ENCODE measurements at regions not wholly inside any gene's neighbourhood (a gene's known extent, or its start where the extent isn't known, plus 50 kb on each side); places are given as distances from the start of the nearest gene placed in this dataset.

DNA sequence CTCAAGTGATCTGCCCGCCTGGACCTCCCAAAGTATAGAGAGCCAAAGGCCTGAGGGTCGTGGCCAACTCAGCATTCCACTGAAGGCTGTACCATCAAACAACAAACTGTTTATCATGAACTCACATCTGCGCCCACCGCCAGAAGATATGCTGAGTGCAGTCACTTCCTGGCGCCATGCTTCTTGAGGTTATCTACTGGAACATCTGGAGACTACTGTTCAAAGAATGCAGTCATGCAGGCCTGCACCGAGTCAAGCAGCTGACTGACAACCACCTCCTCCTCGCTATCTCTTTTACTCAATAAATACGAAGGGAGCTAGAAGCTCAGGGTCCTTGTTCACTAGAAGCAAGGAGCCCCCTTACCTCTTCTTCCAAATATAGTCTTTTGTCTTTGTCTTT is 473.9 kb upstream of the EEF2KMT start:
- DNase-seq (ENCODE audit: low read depth, low spot score): no peak
- Histone ChIP-seq H3K27me3 (ENCODE audit: insufficient read depth, insufficient read length) (no peaks in the 10 kb centered on the region), H3K36me3 (ENCODE audit: insufficient read depth, insufficient read length, low read length) (no peaks in the 10 kb centered on the region)

DNA sequence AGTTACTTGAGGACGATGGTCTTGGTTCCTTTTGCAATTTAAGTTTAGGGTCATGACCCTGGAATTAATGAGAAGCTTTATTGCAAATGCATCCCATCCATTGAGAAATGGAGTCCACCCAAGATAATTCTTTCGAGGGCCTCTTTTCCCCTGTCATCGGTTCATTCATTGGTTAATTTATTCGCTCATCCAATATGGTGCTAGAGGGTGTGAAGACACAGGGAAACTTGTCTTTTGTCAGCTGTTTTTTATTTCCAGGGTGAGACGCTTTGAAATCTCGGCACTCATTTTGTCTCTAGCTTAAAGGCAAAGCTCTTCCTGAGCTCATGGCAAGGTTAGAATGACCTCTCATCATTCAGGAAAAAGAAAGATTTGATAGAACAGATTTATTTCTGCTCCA is 464.2 kb upstream of the EEF2KMT start:
- TF ChIP-seq SUZ12 (IDR thresholded peaks at IDR 0.05; ENCODE audit: extremely low read depth, insufficient read depth, insufficient read length) (no peak), YY1 (IDR thresholded peaks at IDR 0.05; ENCODE audit: insufficient read depth, insufficient read length) (no peak), ZNF274 (IDR thresholded peaks at IDR 0.05; ENCODE audit: low read depth, low read length) (no peak)
- DNase-seq (ENCODE audit: low read depth, low spot score): no peak
- Histone ChIP-seq H3K36me3 (ENCODE audit: insufficient read depth, insufficient read length, low read length) (no peaks in the 10 kb centered on the region), H3K4me1 (ENCODE audit: insufficient read depth, insufficient read length) (no peaks in the 10 kb centered on the region), H3K27me3 (ENCODE audit: insufficient read depth, insufficient read length) (no peaks in the 10 kb centered on the region), H3K9me3 (ENCODE audit: insufficient read depth, low read length) (no peaks in the 10 kb centered on the region), H3K4me3 (ENCODE audit: insufficient read length, low read depth) (no peak overlapping the region), H3K9ac (ENCODE audit: insufficient read length, low read depth) (no peak overlapping the region)

More for the DNA sequence above, 473.9 kb upstream of the EEF2KMT start:
- Histone ChIP-seq H3K9ac (ENCODE audit: insufficient read length, low read depth) (no peak overlapping the region), H3K4me1 (ENCODE audit: insufficient read depth, insufficient read length) (no peaks in the 10 kb centered on the region), H3K4me3 (ENCODE audit: insufficient read length, low read depth) (no peak overlapping the region), H3K9me3 (ENCODE audit: insufficient read depth, low read length) (no peaks in the 10 kb centered on the region)
- TF ChIP-seq YY1 (IDR thresholded peaks at IDR 0.05; ENCODE audit: insufficient read depth, insufficient read length): no peak
- no peak for TF ChIP-seq ZNF274 (IDR thresholded peaks at IDR 0.05; ENCODE audit: low read depth, low read length)
- TF ChIP-seq SUZ12 (IDR thresholded peaks at IDR 0.05; ENCODE audit: extremely low read depth, insufficient read depth, insufficient read length): no peak

GRCh38 chr16:5560084-5560483 is 462.5 kb upstream of the EEF2KMT start:
- Histone ChIP-seq H3K27me3 (ENCODE audit: insufficient read depth, insufficient read length) (no peaks in the 10 kb centered on the region), H3K9ac (ENCODE audit: insufficient read length, low read depth) (no peak overlapping the region), H3K4me1 (ENCODE audit: insufficient read depth, insufficient read length) (no peaks in the 10 kb centered on the region), H3K36me3 (ENCODE audit: insufficient read depth, insufficient read length, low read length) (no peaks in the 10 kb centered on the region), H3K4me3 (ENCODE audit: insufficient read length, low read depth) (no peak overlapping the region), H3K9me3 (ENCODE audit: insufficient read depth, low read length) (no peaks in the 10 kb centered on the region)
- TF ChIP-seq SUZ12 (IDR thresholded peaks at IDR 0.05; ENCODE audit: extremely low read depth, insufficient read depth, insufficient read length) (no peak), YY1 (IDR thresholded peaks at IDR 0.05; ENCODE audit: insufficient read depth, insufficient read length) (no peak), ZNF274 (IDR thresholded peaks at IDR 0.05; ENCODE audit: low read depth, low read length) (no peak)
- no peak for DNase-seq (ENCODE audit: low read depth, low spot score)

- Histone ChIP-seq H3K27me3 (ENCODE audit: insufficient read depth, insufficient read length) (no peaks in the 10 kb centered on the region), H3K4me1 (ENCODE audit: insufficient read depth, insufficient read length) (no peaks in the 10 kb centered on the region), H3K9me3 (ENCODE audit: insufficient read depth, low read length) (0 out of 2 replicates have a peak, but pooled peaks cover under 1% of the 10 kb centered on the region), H3K4me3 (ENCODE audit: insufficient read length, low read depth) (no peak overlapping the region), H3K9ac (ENCODE audit: insufficient read length, low read depth) (no peak overlapping the region), H3K36me3 (ENCODE audit: insufficient read depth, insufficient read length, low read length) (no peaks in the 10 kb centered on the region)
- no peak for DNase-seq (ENCODE audit: low read depth, low spot score)
- TF ChIP-seq SUZ12 (IDR thresholded peaks at IDR 0.05; ENCODE audit: extremely low read depth, insufficient read depth, insufficient read length): no peak
Measured at GRCh38 chr16:5557966-5558365, 460.4 kb upstream of the EEF2KMT start.

- no peak for TF ChIP-seq YY1 (IDR thresholded peaks at IDR 0.05; ENCODE audit: insufficient read depth, insufficient read length)
- TF ChIP-seq ZNF274 (IDR thresholded peaks at IDR 0.05; ENCODE audit: low read depth, low read length): no peak
- no peak for TF ChIP-seq SUZ12 (IDR thresholded peaks at IDR 0.05; ENCODE audit: extremely low read depth, insufficient read depth, insufficient read length)
- Histone ChIP-seq H3K27me3 (ENCODE audit: insufficient read depth, insufficient read length) (no peaks in the 10 kb centered on the region), H3K9ac (ENCODE audit: insufficient read length, low read depth) (no peak overlapping the region), H3K4me1 (ENCODE audit: insufficient read depth, insufficient read length) (no peaks in the 10 kb centered on the region), H3K4me3 (ENCODE audit: insufficient read length, low read depth) (no peak overlapping the region), H3K36me3 (ENCODE audit: insufficient read depth, insufficient read length, low read length) (no peaks in the 10 kb centered on the region), H3K9me3 (ENCODE audit: insufficient read depth, low read length) (peaks cover 5% of the 10 kb centered on the region; the same call in 1 of the 2 replicates)
- no peak for DNase-seq (ENCODE audit: low read depth, low spot score)
Measured at GRCh38 chr16:5557448-5557847, 459.9 kb upstream of the EEF2KMT start.

DNA sequence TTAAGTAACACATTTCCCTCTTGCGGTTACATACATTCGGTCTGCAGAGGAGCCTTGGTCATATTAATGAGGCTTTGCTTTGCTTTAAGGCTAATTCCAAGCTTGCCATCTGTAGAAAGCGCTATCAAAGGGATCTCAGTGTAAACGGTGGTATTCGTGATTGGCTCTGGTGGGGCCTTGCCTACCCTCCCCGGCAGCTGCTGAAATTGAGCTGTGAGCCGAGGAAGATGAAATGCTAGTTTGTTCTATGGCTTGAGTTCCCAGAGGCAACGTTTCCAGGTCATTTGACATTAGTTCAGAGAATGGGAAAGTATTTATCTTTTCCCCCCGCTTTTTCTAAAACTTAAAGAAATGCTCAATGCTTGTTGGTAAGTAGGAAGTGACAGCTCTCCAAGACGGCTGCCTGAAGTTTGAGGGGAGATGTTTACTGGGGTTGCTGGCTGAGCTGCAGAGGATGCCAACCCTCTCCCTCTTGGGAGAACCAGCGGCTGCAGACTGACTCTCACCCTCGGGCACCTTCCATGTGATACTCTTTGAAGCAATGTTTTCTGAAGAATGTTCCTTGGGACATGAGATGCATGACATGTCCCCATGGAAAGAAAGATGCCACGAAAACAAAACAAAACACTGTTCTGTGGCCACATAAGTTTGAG is 458.7 kb upstream of the EEF2KMT start:
- TF ChIP-seq YY1 (IDR thresholded peaks at IDR 0.05; ENCODE audit: insufficient read depth, insufficient read length): no peak
- no peak for TF ChIP-seq SUZ12 (IDR thresholded peaks at IDR 0.05; ENCODE audit: extremely low read depth, insufficient read depth, insufficient read length)
- TF ChIP-seq ZNF274 (IDR thresholded peaks at IDR 0.05; ENCODE audit: low read depth, low read length): no peak
- Histone ChIP-seq H3K9ac (ENCODE audit: insufficient read length, low read depth) (no peak overlapping the region), H3K36me3 (ENCODE audit: insufficient read depth, insufficient read length, low read length) (no peaks in the 10 kb centered on the region), H3K27me3 (ENCODE audit: insufficient read depth, insufficient read length) (no peaks in the 10 kb centered on the region), H3K4me1 (ENCODE audit: insufficient read depth, insufficient read length) (peaks cover 1% of the 10 kb centered on the region), H3K4me3 (ENCODE audit: insufficient read length, low read depth) (no peak overlapping the region), H3K9me3 (ENCODE audit: insufficient read depth, low read length) (peaks cover 6% of the 10 kb centered on the region; the same call in 1 of the 2 replicates)
- DNase-seq (ENCODE audit: low read depth, low spot score): no peak

DNA sequence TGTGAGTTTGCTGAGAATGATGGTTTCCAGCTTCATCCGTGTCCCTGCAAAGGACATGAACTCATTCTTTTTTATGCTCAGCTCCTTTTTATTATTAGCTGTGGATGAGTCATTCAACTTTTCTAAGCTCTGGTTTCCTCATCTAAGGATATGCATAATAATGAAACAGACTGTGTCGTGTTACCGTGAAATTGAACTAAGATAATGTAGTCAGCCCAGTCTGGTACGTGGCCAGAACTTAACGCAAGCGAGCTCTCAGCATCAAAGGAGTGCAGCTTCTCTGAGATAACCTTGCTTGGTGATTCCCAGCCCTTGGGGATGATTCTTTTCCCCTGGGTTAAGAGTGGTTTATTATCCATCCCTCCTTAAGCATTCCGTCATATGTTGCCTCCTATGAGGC is 454.3 kb upstream of the EEF2KMT start:
- TF ChIP-seq YY1 (IDR thresholded peaks at IDR 0.05; ENCODE audit: insufficient read depth, insufficient read length): no peak
- TF ChIP-seq SUZ12 (IDR thresholded peaks at IDR 0.05; ENCODE audit: extremely low read depth, insufficient read depth, insufficient read length): no peak
- TF ChIP-seq ZNF274 (IDR thresholded peaks at IDR 0.05; ENCODE audit: low read depth, low read length): no peak
- DNase-seq (ENCODE audit: low read depth, low spot score): no peak
- no peaks in the 10 kb centered on the region for H3K36me3 ChIP-seq (ENCODE audit: insufficient read depth, insufficient read length, low read length)
- H3K4me3 ChIP-seq (ENCODE audit: insufficient read length, low read depth): no peak overlapping the region
- H3K9me3 ChIP-seq (ENCODE audit: insufficient read depth, low read length): peaks cover 6% of the 10 kb centered on the region; the same call in 1 of the 2 replicates
- H3K4me1 ChIP-seq (ENCODE audit: insufficient read depth, insufficient read length): peaks cover 2% of the 10 kb centered on the region
- no peak overlapping the region for H3K9ac ChIP-seq (ENCODE audit: insufficient read length, low read depth)
- no peaks in the 10 kb centered on the region for H3K27me3 ChIP-seq (ENCODE audit: insufficient read depth, insufficient read length)
